ENCODE measurements at regions not wholly inside any gene's neighbourhood (a gene's known extent, or its start where the extent isn't known, plus 50 kb on each side); places are given as distances from the start of the nearest gene placed in this dataset.

DNA sequence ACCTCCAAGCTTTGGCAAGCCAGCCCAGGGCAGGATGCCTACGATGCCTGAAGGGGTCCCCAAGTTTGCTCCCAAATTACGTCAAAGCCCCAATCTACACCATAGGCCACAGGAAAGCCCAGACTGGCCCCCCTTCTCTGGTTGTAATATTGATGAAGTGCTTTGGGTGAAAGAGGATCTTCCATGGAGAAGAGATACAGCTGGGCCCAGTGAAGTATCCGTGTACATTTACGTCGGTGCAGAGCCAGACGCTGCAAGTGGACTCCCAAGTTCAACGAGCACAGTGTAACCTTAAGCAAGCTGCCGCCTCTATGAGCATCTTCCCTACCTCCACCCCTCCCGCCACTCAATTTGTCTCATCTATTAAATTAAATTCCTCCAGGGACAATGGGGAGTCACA is 100.1 kb upstream of the TPM1 start:
- H3K27ac Mint-ChIP-seq, result no peak overlapping the region
- H3K4me1 Mint-ChIP-seq, result no peaks in the 10 kb centered on the region
- H3K4me3 Mint-ChIP-seq, result no peak overlapping the region
- DNase-seq (no peak), ATAC-seq (ENCODE audit: low read depth) (no peak)
- ChIA-PET CTCF (no interaction called here), POLR2A (no interaction called here)
- H3K9me3 Mint-ChIP-seq, result no peaks in the 10 kb centered on the region
- peaks cover 41% of the 10 kb centered on the region for H3K27me3 Mint-ChIP-seq
- intact Hi-C loops (cut with micrococcal nuclease), result no loop called here
- TF ChIP-seq CTCF (IDR thresholded peaks at IDR 0.05), result no peak
- no peaks in the 10 kb centered on the region for H3K36me3 Mint-ChIP-seq (ENCODE audit: low read depth)

DNA sequence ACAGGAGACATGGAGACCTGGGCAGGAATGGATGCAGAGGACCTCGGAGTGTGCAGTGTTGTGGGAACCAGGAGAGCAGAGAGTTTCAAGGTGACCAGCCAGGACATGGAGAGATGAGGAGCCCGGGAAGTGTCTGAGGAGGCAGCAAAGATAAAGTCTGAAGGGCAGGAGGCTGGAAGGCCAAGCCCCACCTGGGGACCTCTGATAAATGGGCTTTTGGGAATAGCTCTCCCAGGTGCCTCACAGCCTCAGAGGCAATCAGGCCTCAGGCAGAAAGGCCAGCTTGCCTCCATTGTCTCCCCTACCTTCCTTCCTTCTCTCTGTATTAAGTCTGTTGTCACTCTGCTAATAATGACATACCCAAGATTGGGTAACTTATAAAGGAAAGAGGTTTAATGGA is 97.5 kb upstream of the TPM1 start:
- intact Hi-C loops (cut with micrococcal nuclease), result no loop called here
- no peak for DNase-seq
- H3K9me3 Mint-ChIP-seq, result no peaks in the 10 kb centered on the region
- no peaks in the 10 kb centered on the region for H3K36me3 Mint-ChIP-seq (ENCODE audit: low read depth)
- H3K27ac Mint-ChIP-seq, result no peak overlapping the region
- no peak for TF ChIP-seq CTCF (IDR thresholded peaks at IDR 0.05)
- no peaks in the 10 kb centered on the region for H3K4me1 Mint-ChIP-seq
- H3K4me3 Mint-ChIP-seq, result no peak overlapping the region
- ChIA-PET POLR2A (no interaction called here), CTCF (no interaction called here)
- H3K27me3 Mint-ChIP-seq, result peaks cover 49% of the 10 kb centered on the region
- ATAC-seq (ENCODE audit: low read depth), result no peak

DNA sequence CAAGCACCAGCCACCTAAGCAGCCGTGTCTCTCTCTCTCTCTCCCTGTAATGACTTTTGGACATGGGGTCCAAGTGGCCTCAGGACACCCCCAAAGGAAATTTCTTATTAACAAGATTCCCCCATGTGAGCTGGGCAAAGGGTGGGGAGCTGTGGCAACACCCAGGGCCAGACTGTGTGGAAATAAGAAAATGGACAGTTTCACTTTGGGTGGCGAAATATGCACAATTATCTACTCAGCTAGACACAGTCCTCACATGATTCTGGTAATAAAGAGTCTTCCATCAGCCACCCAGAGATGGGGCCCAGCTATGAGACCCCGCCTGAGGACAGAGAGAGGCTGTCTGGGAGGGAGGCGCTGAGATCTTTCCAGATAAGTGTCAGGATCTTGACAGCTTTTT is 96.8 kb upstream of the TPM1 start:
- no peaks in the 10 kb centered on the region for H3K9me3 Mint-ChIP-seq
- DNase-seq (no peak), ATAC-seq (ENCODE audit: low read depth) (no peak)
- H3K4me1 Mint-ChIP-seq, result no peaks in the 10 kb centered on the region
- no peak for TF ChIP-seq CTCF (IDR thresholded peaks at IDR 0.05)
- H3K27ac Mint-ChIP-seq, result no peak overlapping the region
- intact Hi-C loops (cut with micrococcal nuclease), result no loop called here
- peaks cover 48% of the 10 kb centered on the region for H3K27me3 Mint-ChIP-seq
- ChIA-PET CTCF (no interaction called here), POLR2A (no interaction called here)
- H3K4me3 Mint-ChIP-seq, result no peak overlapping the region
- H3K36me3 Mint-ChIP-seq (ENCODE audit: low read depth), result no peaks in the 10 kb centered on the region

- intact Hi-C loops (cut with micrococcal nuclease), result no loop called here
- ATAC-seq (ENCODE audit: low read depth), result no peak
- Mint-ChIP-seq H3K27me3 (peaks cover 47% of the 10 kb centered on the region), H3K27ac (no peak overlapping the region), H3K4me1 (no peaks in the 10 kb centered on the region), H3K36me3 (ENCODE audit: low read depth) (no peaks in the 10 kb centered on the region), H3K4me3 (no peak overlapping the region), H3K9me3 (no peaks in the 10 kb centered on the region)
- no peak for DNase-seq
- ChIA-PET CTCF (no interaction called here), POLR2A (no interaction called here)
- no peak for TF ChIP-seq CTCF (IDR thresholded peaks at IDR 0.05)
These were observed 95.6 kb upstream of the TPM1 start for GRCh38 chr15:62946940-62947339.

- Mint-ChIP-seq H3K36me3 (ENCODE audit: low read depth) (no peaks in the 10 kb centered on the region), H3K4me1 (no peaks in the 10 kb centered on the region), H3K9me3 (no peaks in the 10 kb centered on the region), H3K27me3 (peaks cover 49% of the 10 kb centered on the region), H3K4me3 (no peak overlapping the region), H3K27ac (no peak overlapping the region)
- ChIA-PET CTCF (no interaction called here), POLR2A (no interaction called here)
- no peak for TF ChIP-seq CTCF (IDR thresholded peaks at IDR 0.05)
- DNase-seq (no peak), ATAC-seq (ENCODE audit: low read depth) (no peak)
- intact Hi-C loops (cut with micrococcal nuclease), result no loop called here
These were observed 92.0 kb upstream of the TPM1 start for GRCh38 chr15:62950462-62950931.
